ENCODE measurements at regions not wholly inside any gene's neighbourhood (a gene's known extent, or its start where the extent isn't known, plus 50 kb on each side); places are given as distances from the start of the nearest gene placed in this dataset.

DNA sequence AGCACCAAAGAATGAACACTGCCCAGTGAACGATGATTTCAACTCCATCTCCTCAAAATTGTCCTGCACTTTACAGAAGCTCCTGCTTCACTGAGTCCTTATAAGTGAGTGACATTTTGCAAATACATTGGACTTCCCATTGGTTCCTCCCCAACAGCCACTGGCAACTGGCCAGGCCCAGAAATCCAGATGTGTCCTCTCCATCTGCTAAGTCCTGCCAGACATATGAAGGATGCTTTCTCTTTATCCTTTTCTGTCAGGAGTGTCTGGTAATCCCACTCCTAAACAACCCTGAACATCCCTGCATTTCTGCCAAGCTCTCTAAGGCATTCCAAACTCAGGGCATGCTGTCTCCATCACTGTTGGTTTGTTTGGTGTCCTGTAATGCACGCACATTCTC, 271.8 kb downstream of the RRAGC start:
- no peak for ATAC-seq
- Mint-ChIP-seq H3K36me3 (ENCODE audit: low read depth) (no peaks in the 10 kb centered on the region), H3K4me3 (no peak overlapping the region), H3K4me1 (peaks cover 5% of the 10 kb centered on the region; the same call in 2 of the 3 replicates), H3K27ac (no peak overlapping the region), H3K27me3 (ENCODE audit: insufficient read depth, low read depth, poor library complexity) (peaks cover 7% of the 10 kb centered on the region), H3K9me3 (peaks cover 4% of the 10 kb centered on the region; the same call in 2 of the 3 replicates)
- H2AFZ ChIP-seq: no peak overlapping the region
- H4K20me1 ChIP-seq (replicated peaks; ENCODE audit: insufficient read depth): no peaks in the 10 kb centered on the region
- no peaks in the 10 kb centered on the region for H3K79me2 ChIP-seq (replicated peaks; ENCODE audit: insufficient read depth)
- 0 out of 2 replicates have a peak, but pooled peaks cover 4% of the 10 kb centered on the region for H3K9me2 ChIP-seq (ENCODE audit: insufficient read depth)
- H3K4me2 ChIP-seq: no peak overlapping the region
- no peaks in the 10 kb centered on the region for H3K27me3 ChIP-seq (ENCODE audit: insufficient read depth)
- H3F3A ChIP-seq (replicated peaks; ENCODE audit: low read depth): no peaks in the 10 kb centered on the region
- no peak overlapping the region for H3K4me3 ChIP-seq
- no peak for DNase-seq (ENCODE audit: low spot score)
- H3K4me1 ChIP-seq (ENCODE audit: insufficient read depth): no peaks in the 10 kb centered on the region; the same call in 1 of the 2 replicates
- no peaks in the 10 kb centered on the region for H3K36me3 ChIP-seq (ENCODE audit: insufficient read depth)
- TF ChIP-seq POLR2AphosphoS5 (IDR thresholded peaks at IDR 0.05; ENCODE audit: low read depth): no peak
- no peak for TF ChIP-seq ZNF114 (CRISPR knock-in tag; IDR thresholded peaks at IDR 0.05)
- TF ChIP-seq STAT1 (IDR thresholded peaks at IDR 0.05; ENCODE audit: unreplicated experiment): no peak
- no peak for TF ChIP-seq JUNB (IDR thresholded peaks at IDR 0.05; ENCODE audit: unreplicated experiment)
- TF ChIP-seq CTCF (conservative IDR thresholded peaks at IDR 0.05; ENCODE audit: low read depth in 2 of 2): no peak
- TF ChIP-seq CREB1 (CRISPR knock-in tag; IDR thresholded peaks at IDR 0.05; ENCODE audit: low read depth): no peak
- TF ChIP-seq, protein P1, sequence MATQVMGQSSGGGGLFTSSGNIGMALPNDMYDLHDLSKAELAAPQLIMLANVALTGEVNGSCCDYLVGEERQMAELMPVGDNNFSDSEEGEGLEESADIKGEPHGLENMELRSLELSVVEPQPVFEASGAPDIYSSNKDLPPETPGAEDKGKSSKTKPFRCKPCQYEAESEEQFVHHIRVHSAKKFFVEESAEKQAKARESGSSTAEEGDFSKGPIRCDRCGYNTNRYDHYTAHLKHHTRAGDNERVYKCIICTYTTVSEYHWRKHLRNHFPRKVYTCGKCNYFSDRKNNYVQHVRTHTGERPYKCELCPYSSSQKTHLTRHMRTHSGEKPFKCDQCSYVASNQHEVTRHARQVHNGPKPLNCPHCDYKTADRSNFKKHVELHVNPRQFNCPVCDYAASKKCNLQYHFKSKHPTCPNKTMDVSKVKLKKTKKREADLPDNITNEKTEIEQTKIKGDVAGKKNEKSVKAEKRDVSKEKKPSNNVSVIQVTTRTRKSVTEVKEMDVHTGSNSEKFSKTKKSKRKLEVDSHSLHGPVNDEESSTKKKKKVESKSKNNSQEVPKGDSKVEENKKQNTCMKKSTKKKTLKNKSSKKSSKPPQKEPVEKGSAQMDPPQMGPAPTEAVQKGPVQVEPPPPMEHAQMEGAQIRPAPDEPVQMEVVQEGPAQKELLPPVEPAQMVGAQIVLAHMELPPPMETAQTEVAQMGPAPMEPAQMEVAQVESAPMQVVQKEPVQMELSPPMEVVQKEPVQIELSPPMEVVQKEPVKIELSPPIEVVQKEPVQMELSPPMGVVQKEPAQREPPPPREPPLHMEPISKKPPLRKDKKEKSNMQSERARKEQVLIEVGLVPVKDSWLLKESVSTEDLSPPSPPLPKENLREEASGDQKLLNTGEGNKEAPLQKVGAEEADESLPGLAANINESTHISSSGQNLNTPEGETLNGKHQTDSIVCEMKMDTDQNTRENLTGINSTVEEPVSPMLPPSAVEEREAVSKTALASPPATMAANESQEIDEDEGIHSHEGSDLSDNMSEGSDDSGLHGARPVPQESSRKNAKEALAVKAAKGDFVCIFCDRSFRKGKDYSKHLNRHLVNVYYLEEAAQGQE (IDR thresholded peaks at IDR 0.05; ENCODE audit: unreplicated experiment): no peak
- TF ChIP-seq, protein P2, sequence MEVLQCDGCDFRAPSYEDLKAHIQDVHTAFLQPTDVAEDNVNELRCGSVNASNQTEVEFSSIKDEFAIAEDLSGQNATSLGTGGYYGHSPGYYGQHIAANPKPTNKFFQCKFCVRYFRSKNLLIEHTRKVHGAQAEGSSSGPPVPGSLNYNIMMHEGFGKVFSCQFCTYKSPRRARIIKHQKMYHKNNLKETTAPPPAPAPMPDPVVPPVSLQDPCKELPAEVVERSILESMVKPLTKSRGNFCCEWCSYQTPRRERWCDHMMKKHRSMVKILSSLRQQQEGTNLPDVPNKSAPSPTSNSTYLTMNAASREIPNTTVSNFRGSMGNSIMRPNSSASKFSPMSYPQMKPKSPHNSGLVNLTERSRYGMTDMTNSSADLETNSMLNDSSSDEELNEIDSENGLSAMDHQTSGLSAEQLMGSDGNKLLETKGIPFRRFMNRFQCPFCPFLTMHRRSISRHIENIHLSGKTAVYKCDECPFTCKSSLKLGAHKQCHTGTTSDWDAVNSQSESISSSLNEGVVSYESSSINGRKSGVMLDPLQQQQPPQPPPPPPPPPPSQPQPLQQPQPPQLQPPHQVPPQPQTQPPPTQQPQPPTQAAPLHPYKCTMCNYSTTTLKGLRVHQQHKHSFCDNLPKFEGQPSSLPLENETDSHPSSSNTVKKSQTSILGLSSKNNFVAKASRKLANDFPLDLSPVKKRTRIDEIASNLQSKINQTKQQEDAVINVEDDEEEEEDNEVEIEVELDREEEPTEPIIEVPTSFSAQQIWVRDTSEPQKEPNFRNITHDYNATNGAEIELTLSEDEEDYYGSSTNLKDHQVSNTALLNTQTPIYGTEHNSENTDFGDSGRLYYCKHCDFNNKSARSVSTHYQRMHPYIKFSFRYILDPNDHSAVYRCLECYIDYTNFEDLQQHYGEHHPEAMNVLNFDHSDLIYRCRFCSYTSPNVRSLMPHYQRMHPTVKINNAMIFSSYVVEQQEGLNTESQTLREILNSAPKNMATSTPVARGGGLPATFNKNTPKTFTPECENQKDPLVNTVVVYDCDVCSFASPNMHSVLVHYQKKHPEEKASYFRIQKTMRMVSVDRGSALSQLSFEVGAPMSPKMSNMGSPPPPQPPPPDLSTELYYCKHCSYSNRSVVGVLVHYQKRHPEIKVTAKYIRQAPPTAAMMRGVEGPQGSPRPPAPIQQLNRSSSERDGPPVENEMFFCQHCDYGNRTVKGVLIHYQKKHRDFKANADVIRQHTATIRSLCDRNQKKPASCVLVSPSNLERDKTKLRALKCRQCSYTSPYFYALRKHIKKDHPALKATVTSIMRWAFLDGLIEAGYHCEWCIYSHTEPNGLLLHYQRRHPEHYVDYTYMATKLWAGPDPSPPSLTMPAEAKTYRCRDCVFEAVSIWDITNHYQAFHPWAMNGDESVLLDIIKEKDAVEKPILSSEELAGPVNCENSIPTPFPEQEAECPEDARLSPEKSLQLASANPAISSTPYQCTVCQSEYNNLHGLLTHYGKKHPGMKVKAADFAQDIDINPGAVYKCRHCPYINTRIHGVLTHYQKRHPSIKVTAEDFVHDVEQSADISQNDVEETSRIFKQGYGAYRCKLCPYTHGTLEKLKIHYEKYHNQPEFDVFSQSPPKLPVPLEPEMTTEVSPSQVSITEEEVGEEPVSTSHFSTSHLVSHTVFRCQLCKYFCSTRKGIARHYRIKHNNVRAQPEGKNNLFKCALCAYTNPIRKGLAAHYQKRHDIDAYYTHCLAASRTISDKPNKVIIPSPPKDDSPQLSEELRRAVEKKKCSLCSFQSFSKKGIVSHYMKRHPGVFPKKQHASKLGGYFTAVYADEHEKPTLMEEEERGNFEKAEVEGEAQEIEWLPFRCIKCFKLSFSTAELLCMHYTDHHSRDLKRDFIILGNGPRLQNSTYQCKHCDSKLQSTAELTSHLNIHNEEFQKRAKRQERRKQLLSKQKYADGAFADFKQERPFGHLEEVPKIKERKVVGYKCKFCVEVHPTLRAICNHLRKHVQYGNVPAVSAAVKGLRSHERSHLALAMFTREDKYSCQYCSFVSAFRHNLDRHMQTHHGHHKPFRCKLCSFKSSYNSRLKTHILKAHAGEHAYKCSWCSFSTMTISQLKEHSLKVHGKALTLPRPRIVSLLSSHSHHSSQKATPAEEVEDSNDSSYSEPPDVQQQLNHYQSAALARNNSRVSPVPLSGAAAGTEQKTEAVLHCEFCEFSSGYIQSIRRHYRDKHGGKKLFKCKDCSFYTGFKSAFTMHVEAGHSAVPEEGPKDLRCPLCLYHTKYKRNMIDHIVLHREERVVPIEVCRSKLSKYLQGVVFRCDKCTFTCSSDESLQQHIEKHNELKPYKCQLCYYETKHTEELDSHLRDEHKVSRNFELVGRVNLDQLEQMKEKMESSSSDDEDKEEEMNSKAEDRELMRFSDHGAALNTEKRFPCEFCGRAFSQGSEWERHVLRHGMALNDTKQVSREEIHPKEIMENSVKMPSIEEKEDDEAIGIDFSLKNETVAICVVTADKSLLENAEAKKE (CRISPR knock-in tag; IDR thresholded peaks at IDR 0.05): no peak
- no peak for TF ChIP-seq EZH2 (IDR thresholded peaks at IDR 0.05; ENCODE audit: low read depth, unreplicated experiment)
- TF ChIP-seq NANOG (IDR thresholded peaks at IDR 0.05; ENCODE audit: borderline replicate concordance): no peak
- no peak overlapping the region for H3K27ac ChIP-seq (ENCODE audit: low read depth)

Data from GM23338 (cell line).